ENCODE measurements at regions not wholly inside any gene's neighbourhood (a gene's known extent, or its start where the extent isn't known, plus 50 kb on each side); places are given as distances from the start of the nearest gene placed in this dataset.

DNA sequence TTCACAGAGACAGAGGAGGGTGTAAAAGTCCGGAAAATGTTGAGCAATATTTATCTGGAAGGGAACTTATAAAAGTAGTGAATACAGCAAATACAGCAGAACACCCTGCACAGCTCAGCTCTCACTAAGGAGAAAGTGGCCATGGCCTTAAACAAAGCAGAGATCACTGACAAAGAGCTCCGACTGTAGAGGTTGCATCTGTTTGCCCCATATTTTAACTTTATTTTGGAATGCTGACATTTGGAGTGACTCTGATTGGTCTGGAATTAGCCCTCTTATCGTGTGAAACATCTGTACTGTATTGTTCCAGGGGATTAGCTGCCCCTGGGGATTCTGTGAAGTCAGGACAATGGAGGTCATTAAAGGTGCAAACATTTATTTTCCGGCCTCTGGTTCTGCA, 1275.7 kb upstream of the FLRT2 start:
- TF ChIP-seq SP1 (IDR thresholded peaks at IDR 0.05) (no peak), SUZ12 (IDR thresholded peaks at IDR 0.05) (no peak)
